ENCODE measurements at regions not wholly inside any gene's neighbourhood (a gene's known extent, or its start where the extent isn't known, plus 50 kb on each side); places are given as distances from the start of the nearest gene placed in this dataset.
"Not testable (repeated sequence)": the region's sequence is repeated elsewhere in the genome, so short reads cannot be mapped to it uniquely, and the experiment has no call there.

DNA sequence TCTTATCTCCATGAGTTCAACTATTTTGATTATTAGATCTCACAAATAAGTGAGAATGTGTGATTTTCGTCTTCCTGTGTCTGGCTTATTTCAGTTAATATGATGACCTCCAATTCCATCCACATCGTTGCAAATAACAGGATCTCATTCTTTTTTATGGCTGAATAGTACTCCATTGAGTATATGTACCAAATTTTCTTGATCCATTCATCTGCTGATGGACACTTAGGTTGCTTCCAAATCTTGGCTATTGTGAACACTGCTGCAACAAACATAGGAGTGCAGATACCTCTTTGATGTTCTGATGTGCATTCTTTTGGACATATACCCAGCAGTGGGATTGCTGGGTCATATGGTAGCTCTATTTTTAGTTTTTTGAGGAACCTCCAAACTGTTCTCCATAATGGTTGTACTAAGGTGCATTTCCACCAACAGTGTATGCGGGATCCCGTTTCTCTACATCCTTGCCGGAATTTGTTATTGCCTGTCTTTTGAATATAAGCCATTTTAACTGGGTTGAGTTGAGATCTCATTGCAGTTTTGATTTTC, 187.9 kb downstream of the BCAS1 start:
- TF ChIP-seq POLR2A (IDR thresholded peaks at IDR 0.05), result not testable (repeated sequence)
- TF ChIP-seq, protein P1, sequence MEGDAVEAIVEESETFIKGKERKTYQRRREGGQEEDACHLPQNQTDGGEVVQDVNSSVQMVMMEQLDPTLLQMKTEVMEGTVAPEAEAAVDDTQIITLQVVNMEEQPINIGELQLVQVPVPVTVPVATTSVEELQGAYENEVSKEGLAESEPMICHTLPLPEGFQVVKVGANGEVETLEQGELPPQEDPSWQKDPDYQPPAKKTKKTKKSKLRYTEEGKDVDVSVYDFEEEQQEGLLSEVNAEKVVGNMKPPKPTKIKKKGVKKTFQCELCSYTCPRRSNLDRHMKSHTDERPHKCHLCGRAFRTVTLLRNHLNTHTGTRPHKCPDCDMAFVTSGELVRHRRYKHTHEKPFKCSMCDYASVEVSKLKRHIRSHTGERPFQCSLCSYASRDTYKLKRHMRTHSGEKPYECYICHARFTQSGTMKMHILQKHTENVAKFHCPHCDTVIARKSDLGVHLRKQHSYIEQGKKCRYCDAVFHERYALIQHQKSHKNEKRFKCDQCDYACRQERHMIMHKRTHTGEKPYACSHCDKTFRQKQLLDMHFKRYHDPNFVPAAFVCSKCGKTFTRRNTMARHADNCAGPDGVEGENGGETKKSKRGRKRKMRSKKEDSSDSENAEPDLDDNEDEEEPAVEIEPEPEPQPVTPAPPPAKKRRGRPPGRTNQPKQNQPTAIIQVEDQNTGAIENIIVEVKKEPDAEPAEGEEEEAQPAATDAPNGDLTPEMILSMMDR (IDR thresholded peaks at IDR 0.05), result not testable (repeated sequence)

All from adrenal gland (tissue), 5 donors.